ENCODE measurements at regions not wholly inside any gene's neighbourhood (a gene's known extent, or its start where the extent isn't known, plus 50 kb on each side); places are given as distances from the start of the nearest gene placed in this dataset.

- no peak for DNase-seq (ENCODE audit: low read depth in 4 of 4, low spot score in 2 of 4)
Observed at GRCh38 chr1:208298593-208299269, 54.5 kb upstream of the PLXNA2 start.

DNA sequence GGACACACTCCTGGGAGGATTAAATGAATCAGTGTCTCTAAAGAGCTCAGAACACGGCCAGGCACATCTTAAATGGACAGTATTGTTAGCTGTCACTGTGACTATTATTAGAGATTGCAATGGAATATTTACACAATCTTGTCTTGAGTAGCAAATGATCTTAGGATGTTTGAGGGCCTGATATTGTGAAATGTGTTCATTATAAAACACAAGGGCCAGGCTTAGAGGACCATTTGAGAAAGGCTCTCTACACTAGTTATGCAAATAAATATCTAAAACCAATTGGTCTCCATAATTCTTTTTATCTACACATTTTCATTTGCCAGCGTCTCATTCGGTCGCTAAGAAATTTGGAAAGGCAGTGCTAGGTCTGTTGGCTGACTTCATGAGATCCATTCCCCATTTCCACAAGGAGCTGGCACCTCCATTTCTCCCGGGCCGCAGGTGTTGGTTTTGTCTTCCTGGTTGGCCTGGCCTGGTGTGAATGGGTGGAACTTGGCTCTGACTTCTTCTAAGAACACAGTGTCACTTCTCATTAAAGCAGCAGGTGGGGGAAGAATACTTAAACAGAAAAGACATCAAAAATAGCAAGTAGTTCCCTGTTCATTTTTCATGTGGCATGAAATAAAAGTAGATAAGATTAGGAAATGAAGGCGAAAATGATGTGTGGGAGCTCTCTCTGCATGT, 56.0 kb upstream of the PLXNA2 start:
- DNase-seq (ENCODE audit: low read depth in 4 of 4, low spot score in 2 of 4) = no peak

DNA sequence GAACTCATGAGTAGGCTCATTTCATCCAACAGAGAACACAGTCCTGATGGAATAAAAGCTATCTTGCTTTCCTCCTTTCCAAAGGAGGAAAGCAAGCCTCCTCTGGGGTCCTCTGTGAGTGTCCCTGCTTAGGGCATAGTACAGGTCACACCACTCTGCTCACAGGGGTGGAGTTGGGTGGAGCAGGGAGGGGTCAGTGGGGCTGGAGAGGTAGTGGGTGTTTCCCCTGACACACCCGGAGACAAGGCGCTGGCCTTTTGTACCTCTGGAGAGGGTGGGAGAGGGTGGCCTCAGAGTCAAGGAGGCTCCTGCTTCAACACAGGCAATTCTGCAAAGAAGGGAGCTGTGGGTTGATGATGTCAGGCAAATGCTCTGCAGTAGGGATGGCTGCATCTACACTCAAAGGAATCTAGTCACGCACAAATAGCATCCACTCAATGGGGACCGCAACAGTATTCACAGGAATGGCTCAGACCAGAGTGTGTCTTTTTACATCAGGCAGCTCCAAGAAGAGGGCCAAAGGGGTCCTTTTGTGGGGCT, 58.6 kb upstream of the PLXNA2 start:
- DNase-seq (ENCODE audit: low read depth in 4 of 4, low spot score in 2 of 4) = no peak

GRCh38 chr1:208303743-208304712, 59.8 kb upstream of the PLXNA2 start:
- no peak for DNase-seq (ENCODE audit: low read depth in 4 of 4, low spot score in 2 of 4)

- no peak for DNase-seq (ENCODE audit: low read depth in 4 of 4, low spot score in 2 of 4)
Observed at GRCh38 chr1:208308221-208308620, 64.0 kb upstream of the PLXNA2 start.

- no peak for DNase-seq (ENCODE audit: low read depth in 4 of 4, low spot score in 2 of 4)
Observed at GRCh38 chr1:208309771-208310170, 65.6 kb upstream of the PLXNA2 start.

- no peak for DNase-seq (ENCODE audit: low read depth in 4 of 4, low spot score in 2 of 4)
Observed at GRCh38 chr1:208312706-208313105, 68.5 kb upstream of the PLXNA2 start.

DNA sequence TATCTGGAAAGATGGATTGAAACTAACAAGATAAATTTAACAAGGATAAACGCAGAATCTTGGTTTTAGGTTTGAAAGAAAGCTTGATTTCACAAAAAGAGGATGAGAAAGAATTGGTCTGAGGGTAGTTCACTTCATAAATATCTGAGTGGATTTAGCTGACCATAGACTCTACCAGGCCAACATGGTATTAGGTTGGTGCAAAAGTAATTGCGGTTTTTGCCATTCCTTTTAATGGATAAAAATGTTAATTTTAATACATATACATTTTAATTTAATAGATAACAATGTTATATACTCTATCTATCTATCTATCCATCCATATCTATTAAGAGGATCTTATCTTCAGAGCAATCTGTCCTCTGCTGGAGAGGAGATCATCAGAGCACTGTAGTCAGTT, 70.2 kb upstream of the PLXNA2 start:
- no peak for DNase-seq (ENCODE audit: low read depth in 4 of 4, low spot score in 2 of 4)

- no peak for DNase-seq (ENCODE audit: low read depth in 4 of 4, low spot score in 2 of 4)
Observed at GRCh38 chr1:208318150-208318734, 74.1 kb upstream of the PLXNA2 start.

DNA sequence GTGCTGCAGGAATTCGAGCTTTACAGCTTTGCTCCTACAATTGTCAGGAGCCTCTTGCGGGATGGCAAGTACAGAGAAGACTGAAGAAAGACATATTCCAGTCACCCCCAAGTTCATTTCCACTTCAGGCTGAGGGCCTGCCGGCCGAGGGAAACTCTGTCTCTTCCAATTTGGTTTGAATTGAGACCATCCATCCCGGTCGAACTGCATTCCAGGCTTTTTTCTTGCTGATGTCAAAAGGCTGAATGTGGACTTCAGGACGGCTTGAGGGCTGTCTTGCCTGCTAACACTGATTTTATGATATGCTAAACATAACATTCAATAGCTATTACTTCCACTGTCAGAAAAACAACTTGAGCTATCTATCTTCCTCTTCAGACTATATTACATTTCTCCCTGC, 79.8 kb upstream of the PLXNA2 start:
- DNase-seq (ENCODE audit: low read depth in 4 of 4, low spot score in 2 of 4) = no peak

DNA sequence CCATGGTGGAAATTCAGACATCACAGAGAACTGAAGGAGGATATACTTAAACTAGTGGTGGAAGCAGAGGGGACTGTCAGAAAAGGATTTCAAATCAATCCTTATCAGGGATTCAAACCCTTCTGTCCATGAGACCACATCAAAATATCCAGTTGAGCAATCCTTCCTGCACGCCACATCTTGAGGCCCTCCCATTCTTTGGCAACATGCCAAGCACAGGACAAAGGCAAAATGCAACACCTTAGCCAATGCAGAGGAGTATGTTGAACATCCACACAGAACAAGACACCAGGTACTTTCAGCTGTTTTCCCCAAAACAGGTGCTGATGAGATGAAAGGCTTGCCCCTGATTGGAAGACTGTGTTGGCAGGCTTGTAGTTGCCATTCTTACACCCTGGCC, 81.8 kb upstream of the PLXNA2 start:
- DNase-seq (ENCODE audit: low read depth in 4 of 4, low spot score in 2 of 4) = no peak

DNA sequence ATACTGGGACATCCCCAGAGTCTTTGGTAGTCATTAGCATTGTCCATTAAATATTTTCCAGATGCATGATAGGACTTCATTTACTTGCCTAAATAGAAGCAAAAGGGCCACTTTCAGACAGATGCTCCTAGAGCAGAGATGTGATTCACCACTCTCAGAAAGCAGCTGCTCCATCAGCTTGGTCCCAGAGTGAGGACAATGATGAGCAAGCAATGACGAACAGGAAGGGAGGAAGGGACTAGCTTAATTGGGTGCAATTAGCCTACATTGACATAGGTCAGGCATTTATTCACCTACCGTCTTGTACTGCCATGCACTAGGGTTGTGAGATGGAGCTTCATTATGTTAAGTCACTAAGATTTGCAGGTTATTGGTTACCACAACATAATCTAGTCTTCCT, 85.1 kb upstream of the PLXNA2 start:
- DNase-seq (ENCODE audit: low read depth in 4 of 4, low spot score in 2 of 4) = no peak

DNA sequence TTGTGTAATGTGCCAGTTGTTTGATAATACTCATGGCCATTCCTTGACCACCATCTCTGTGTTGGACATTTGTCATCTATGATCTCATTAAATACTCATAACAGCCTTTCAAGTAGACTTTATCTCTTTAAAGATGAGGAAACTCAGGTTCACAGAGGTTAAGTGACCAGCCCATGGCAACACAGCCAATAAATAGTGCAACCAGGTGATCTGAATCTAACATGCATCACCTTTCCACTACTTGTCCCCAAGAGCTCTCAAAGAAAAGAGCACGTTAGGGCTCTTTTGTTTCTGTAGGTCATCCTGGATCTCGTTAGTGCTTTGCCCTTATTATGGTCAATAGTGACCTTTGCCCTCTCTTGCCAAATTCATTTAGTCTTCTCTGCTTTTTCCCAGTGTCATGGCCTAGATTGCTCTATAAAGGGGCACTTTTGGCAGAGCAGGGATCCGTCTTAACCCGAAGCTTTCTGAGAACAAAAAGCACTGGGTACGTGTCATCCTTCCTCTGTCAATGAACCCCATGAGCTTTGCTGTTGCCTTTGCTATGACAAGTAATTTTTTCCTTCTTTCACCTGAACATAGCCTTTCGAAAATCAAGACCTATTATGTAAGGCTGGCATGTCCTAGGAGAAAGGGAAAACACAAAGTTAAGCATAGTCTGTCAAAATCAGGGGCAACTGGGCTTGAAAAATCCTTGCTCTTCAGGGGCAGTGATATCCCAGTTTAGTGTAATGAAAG, 88.0 kb upstream of the PLXNA2 start:
- no peak for DNase-seq (ENCODE audit: low read depth in 4 of 4, low spot score in 2 of 4)

DNA sequence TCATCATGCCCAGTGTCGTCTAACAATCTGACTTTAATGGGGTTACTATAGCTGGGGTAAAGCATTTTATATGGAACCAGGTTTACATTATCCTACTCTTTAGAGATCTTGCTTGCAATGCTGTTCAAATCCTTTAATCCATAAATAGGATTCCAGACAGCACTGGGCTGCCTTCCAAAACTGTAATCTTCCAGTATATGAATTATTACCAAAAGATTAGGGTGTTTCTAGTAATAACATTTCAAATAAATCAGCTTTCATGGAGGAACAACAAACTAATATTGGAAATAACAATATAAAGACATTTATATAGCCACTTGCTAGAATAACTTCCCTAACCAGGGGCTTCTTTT, 88.6 kb upstream of the PLXNA2 start:
- DNase-seq (ENCODE audit: low read depth in 4 of 4, low spot score in 2 of 4) = no peak

DNA sequence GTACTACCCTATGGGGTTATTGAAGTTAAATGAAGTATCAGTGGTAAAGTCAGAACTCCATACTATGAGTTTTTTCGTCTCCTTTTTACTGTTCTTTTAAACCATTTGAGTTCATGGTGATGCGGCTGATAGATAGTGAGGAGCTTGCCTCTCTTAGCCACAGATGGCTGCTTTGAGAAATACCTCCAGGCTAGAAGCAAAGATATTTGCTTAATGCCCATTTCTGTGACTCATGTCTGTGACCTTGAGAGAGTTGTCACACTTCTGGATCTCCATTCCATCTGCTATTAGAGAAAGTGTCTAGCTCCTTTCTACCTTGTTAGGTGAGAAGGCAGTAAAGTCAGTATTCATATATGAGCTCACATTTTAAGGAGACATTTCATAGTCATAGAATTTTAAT, 89.5 kb upstream of the PLXNA2 start:
- no peak for DNase-seq (ENCODE audit: low read depth in 4 of 4, low spot score in 2 of 4)

- DNase-seq (ENCODE audit: low read depth in 4 of 4, low spot score in 2 of 4) = no peak
Observed at GRCh38 chr1:208335371-208336136, 91.4 kb upstream of the PLXNA2 start.

GRCh38 chr1:208336137-208336518, 91.9 kb upstream of the PLXNA2 start:
- no peak for DNase-seq (ENCODE audit: low read depth in 4 of 4, low spot score in 2 of 4)

- DNase-seq (ENCODE audit: low read depth in 4 of 4, low spot score in 2 of 4) = no peak
Observed at GRCh38 chr1:208339911-208340310, 95.7 kb upstream of the PLXNA2 start.

DNA sequence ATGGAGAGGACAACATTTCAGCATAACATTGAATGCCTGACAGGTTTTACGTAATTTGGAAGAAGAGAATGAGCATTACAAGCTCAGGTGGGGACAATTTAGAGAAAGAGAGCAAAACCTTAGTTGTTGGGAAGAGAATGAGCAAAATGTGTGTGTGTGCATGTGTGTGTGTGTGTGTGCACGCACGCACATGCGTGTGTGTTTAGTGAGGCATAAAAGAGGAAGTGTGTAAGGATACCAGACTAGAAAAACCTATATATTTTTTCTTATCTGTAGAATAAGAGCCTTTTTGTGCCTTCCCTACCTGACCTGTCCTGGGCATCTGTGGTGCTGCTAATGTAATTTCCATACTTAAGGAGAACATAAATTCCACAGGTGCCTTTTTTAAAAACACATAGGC, 99.0 kb upstream of the PLXNA2 start:
- no peak for DNase-seq (ENCODE audit: low read depth in 4 of 4, low spot score in 2 of 4)

All from left renal cortex interstitium (tissue), 4 donors.